SU-DHL-6 (cell line): ENCODE measurements at regions not wholly inside any gene's neighbourhood (a gene's known extent, or its start where the extent isn't known, plus 50 kb on each side); places are given as distances from the start of the nearest gene placed in this dataset.

ENCODE experiments used
- H2AFZ ChIP-seq: fragments of 200-600 bp; sonication (generic); 2 replicates; pipeline ENCODE4 v1.6.1; 2014; ENCODE audit warnings: low read depth, mild to moderate bottlenecking, moderate library complexity, mixed read lengths, antibody characterized with exemption, low read length; ENCODE audit not compliant: severe bottlenecking
- H3F3A ChIP-seq: fragments of 200-600 bp; shearing (Covaris generic); 2 replicates; pipeline ENCODE4 v1.6.0; 2016; ENCODE audit warnings: antibody characterized with exemption, mild to moderate bottlenecking; ENCODE audit not compliant: insufficient read depth
- H3K27ac ChIP-seq: fragments of 200-600 bp; sonication (generic); 2 replicates; pipeline ENCODE4 v1.5.1; 2016; ENCODE audit warnings: low read depth, mild to moderate bottlenecking, low read length, moderate library complexity, mixed read lengths
- H3K27me3 ChIP-seq: fragments of 200-600 bp; sonication (generic), shearing (Covaris generic); 2 replicates; pipeline ENCODE4 v1.6.0; 2014; ENCODE audit warnings: mild to moderate bottlenecking, low read length
- H3K36me3 ChIP-seq: fragments of 200-600 bp; sonication (generic); 2 replicates; pipeline ENCODE4 v1.6.1; 2014; ENCODE audit warnings: mild to moderate bottlenecking, low read length, mixed read lengths
- H3K4me2 ChIP-seq: fragments of 300-600, 200-600 bp; shearing (Covaris generic), sonication (generic); 2 replicates; pipeline ENCODE4 v1.6.0; 2014; ENCODE audit warnings: low read length, low read depth, mild to moderate bottlenecking; ENCODE audit not compliant: poor library complexity, severe bottlenecking
- H3K4me3 ChIP-seq: fragments of 200-600 bp; sonication (generic); 2 replicates; pipeline ENCODE4 v1.5.1; 2014; ENCODE audit warnings: antibody characterized with exemption, low read length, mild to moderate bottlenecking, mixed read lengths; ENCODE audit not compliant: insufficient read depth, poor library complexity, severe bottlenecking
- H3K79me2 ChIP-seq: fragments of 200-600 bp; sonication (generic); 2 replicates; pipeline ENCODE4 v1.6.1; 2014; ENCODE audit warnings: mild to moderate bottlenecking, low read length, moderate library complexity; ENCODE audit not compliant: insufficient read depth
- H3K9ac ChIP-seq: fragments of 200-600 bp; sonication (generic); 2 replicates; pipeline ENCODE4 v1.7.0; 2014; ENCODE audit warnings: mild to moderate bottlenecking, low read length
- H3K9me2 ChIP-seq: fragments of 200-600 bp; sonication (generic); replicated peaks from 2 replicates; pipeline ENCODE4 v1.6.1; 2014; ENCODE audit warnings: low read length; ENCODE audit not compliant: insufficient read depth
- H3K9me3 ChIP-seq: fragments of 200-600 bp; sonication (generic); 2 replicates; pipeline ENCODE4 v1.6.1; 2014; ENCODE audit warnings: low read length, mixed read lengths; ENCODE audit not compliant: insufficient read depth
- H4K20me1 ChIP-seq: fragments of 200-600 bp; sonication (generic); 2 replicates; pipeline ENCODE4 v1.6.1; 2014; ENCODE audit warnings: low read depth, mild to moderate bottlenecking, antibody characterized with exemption, low read length, moderate library complexity, mixed read lengths
- EZH2phosphoT487 ChIP-seq: fragments of 200-600 bp; sonication (generic), shearing (Covaris generic); conservative IDR thresholded peaks from 2 replicates; pipeline ENCODE4 v1.6.1; 2018; ENCODE audit warnings: mild to moderate bottlenecking, antibody characterized with exemption, low read length, moderate library complexity, mixed read lengths
- TF ChIP-seq, protein P1 (sequence below): fragments of 200-600 bp; sonication (generic); IDR thresholded peaks from one replicate; pipeline ENCODE4 v1.5.1; 2017; ENCODE audit warnings: antibody characterized with exemption, mild to moderate bottlenecking, low read length, moderate library complexity; ENCODE audit not compliant: insufficient read depth, poor library complexity, severe bottlenecking

DNA sequence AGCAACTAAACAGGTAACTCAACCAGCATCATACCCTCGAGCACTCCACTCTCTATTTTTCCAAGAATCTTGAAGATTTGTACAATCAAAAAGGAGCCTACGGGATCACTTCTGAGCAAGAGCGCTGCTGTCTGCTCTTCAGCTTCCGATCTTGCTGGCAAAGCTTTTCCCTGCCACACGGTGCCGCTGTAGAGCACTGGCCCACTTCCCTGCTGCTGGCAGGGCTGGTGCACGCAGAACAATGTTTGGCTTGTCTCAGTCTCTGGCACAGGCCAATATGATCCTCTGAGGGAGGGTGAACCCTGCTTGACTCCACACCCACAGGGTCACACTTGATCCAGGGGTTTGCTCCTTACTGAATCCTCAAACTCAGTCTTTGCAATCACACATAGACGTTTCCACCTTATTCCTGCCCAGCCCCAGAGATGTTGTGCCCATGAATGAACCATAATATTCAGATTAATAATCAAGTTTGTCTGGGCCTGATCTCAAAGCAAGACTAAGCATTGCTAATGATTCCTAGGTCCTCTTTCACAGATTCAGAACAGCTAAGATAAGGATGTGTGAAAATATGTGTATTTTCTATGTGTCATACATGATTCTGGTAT, 536.6 kb downstream of the SOX6 start:
- Histone ChIP-seq H4K20me1 (no peaks in the 10 kb centered on the region), H3K4me2 (no peak overlapping the region), H3K27ac (no peak overlapping the region), H3K9me2 (no peaks in the 10 kb centered on the region), H3K9me3 (no peaks in the 10 kb centered on the region), H3K4me3 (no peak overlapping the region), H3F3A (no peaks in the 10 kb centered on the region), H2AFZ (no peak overlapping the region), H3K27me3 (no peaks in the 10 kb centered on the region), H3K36me3 (no peaks in the 10 kb centered on the region), H3K9ac (no peak overlapping the region), H3K79me2 (no peaks in the 10 kb centered on the region)
- TF ChIP-seq, protein P1, sequence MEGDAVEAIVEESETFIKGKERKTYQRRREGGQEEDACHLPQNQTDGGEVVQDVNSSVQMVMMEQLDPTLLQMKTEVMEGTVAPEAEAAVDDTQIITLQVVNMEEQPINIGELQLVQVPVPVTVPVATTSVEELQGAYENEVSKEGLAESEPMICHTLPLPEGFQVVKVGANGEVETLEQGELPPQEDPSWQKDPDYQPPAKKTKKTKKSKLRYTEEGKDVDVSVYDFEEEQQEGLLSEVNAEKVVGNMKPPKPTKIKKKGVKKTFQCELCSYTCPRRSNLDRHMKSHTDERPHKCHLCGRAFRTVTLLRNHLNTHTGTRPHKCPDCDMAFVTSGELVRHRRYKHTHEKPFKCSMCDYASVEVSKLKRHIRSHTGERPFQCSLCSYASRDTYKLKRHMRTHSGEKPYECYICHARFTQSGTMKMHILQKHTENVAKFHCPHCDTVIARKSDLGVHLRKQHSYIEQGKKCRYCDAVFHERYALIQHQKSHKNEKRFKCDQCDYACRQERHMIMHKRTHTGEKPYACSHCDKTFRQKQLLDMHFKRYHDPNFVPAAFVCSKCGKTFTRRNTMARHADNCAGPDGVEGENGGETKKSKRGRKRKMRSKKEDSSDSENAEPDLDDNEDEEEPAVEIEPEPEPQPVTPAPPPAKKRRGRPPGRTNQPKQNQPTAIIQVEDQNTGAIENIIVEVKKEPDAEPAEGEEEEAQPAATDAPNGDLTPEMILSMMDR = peak; percentile 96
- TF ChIP-seq EZH2phosphoT487 = no peak

DNA sequence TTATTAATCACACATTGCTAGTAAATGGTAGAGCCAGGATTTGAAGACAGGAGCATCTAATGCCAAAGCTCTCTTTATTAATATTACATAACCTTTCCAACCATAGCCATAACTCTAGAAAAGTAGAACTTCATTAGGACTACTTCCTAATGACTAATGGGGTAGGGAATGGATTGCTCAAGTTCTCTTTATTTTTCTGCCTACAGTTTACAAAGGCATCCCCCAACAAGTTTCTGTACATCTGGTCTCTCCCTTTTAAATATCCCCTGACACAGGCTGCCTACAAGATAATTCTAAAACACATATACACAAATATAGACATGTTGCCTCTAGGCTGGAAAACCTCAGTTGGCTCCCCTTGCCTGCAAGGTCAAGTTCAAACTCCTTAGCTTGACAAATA, 534.9 kb downstream of the SOX6 start:
- no peaks in the 10 kb centered on the region for H3K79me2 ChIP-seq
- no peak overlapping the region for H2AFZ ChIP-seq
- H3K27me3 ChIP-seq = no peaks in the 10 kb centered on the region
- no peak overlapping the region for H3K4me3 ChIP-seq
- no peak overlapping the region for H3K27ac ChIP-seq
- H3K36me3 ChIP-seq = no peaks in the 10 kb centered on the region
- TF ChIP-seq, protein P1 = no peak
- TF ChIP-seq EZH2phosphoT487 = no peak
- no peaks in the 10 kb centered on the region for H3K9me2 ChIP-seq
- no peak overlapping the region for H3K9ac ChIP-seq
- H4K20me1 ChIP-seq = no peaks in the 10 kb centered on the region
- H3F3A ChIP-seq = no peaks in the 10 kb centered on the region
- H3K4me2 ChIP-seq = no peak overlapping the region
- H3K9me3 ChIP-seq = no peaks in the 10 kb centered on the region

DNA sequence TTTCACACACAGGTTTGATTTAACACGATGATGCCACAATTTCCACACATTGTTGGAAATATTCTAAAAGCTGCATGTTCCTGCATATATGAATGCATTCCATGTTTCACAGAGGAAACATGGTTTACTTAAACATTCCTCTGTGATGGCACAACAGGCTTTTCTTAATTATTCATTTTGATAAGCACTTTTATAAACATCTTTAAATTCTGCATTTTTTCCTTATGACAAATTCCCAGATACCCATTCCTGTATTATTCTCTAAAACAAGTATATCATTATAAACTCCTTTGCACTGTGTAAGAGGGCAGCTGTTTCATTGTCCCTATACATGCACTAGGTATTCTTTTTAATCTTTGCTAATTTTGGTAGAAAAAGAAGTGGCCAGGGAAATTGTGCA, 532.3 kb downstream of the SOX6 start:
- H3K36me3 ChIP-seq = no peaks in the 10 kb centered on the region
- H3K79me2 ChIP-seq = no peaks in the 10 kb centered on the region
- no peak overlapping the region for H3K27ac ChIP-seq
- no peaks in the 10 kb centered on the region for H4K20me1 ChIP-seq
- TF ChIP-seq EZH2phosphoT487 = no peak
- H3K9me2 ChIP-seq = no peaks in the 10 kb centered on the region
- no peaks in the 10 kb centered on the region for H3K27me3 ChIP-seq
- H2AFZ ChIP-seq = no peak overlapping the region
- no peak overlapping the region for H3K4me3 ChIP-seq
- H3F3A ChIP-seq = no peaks in the 10 kb centered on the region
- no peak overlapping the region for H3K9ac ChIP-seq
- H3K4me2 ChIP-seq = no peak overlapping the region
- no peaks in the 10 kb centered on the region for H3K9me3 ChIP-seq

DNA sequence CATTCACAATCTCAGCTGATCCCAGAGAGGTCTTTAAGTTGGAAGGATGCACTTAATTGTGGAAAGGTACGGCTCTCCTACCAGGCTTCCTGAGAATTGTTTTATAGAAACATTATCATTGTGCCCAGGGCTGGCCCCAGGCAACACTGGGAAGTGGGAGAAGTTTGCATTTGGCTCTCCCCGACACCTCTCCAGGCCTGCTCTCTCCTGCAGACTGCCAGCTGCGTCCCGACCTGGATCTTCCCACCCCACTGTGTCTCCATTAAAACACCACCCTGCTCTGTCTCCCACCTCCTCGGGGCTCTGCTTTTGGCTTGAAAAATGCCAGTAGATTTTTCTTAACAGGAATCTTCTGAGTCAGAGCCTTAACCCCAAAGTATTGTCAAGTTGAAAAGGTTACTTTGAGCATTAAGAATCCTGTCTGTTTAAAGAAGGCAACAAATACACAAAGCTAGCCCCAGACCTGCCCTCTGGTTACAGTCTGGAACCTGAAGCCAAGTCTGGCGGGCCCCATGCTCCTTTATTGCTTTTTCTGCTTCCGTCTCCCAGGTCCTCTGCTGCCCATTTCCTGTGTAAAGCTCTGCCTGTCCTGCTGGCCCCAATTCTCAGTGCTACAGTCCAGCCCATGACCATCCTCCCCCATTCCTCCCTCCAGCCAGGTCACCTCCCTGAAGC, 530.2 kb downstream of the SOX6 start:
- H3K27ac ChIP-seq = no peak overlapping the region
- H2AFZ ChIP-seq = no peak overlapping the region
- H3K79me2 ChIP-seq = no peaks in the 10 kb centered on the region
- no peaks in the 10 kb centered on the region for H3K9me2 ChIP-seq
- no peaks in the 10 kb centered on the region for H3K9me3 ChIP-seq
- TF ChIP-seq, protein P1 = no peak
- TF ChIP-seq EZH2phosphoT487 = no peak
- no peak overlapping the region for H3K4me3 ChIP-seq
- H3K9ac ChIP-seq = no peak overlapping the region
- no peak overlapping the region for H3K4me2 ChIP-seq
- H4K20me1 ChIP-seq = no peaks in the 10 kb centered on the region
- no peaks in the 10 kb centered on the region for H3K36me3 ChIP-seq
- H3K27me3 ChIP-seq = no peaks in the 10 kb centered on the region
- no peaks in the 10 kb centered on the region for H3F3A ChIP-seq
